NCI-H345 treated with DMSO at 0.1 percent for 48 hours (cell line): ENCODE measurements at regions not wholly inside any gene's neighbourhood (a gene's known extent, or its start where the extent isn't known, plus 50 kb on each side); places are given as distances from the start of the nearest gene placed in this dataset.
"Not testable (repeated sequence)": the region's sequence is repeated elsewhere in the genome, so short reads cannot be mapped to it uniquely, and the experiment has no call there.

Source experiments
- DNase-seq: peaks from one replicate; lab custom pipeline; 2025; ENCODE audit not compliant: unreplicated experiment; lab: John Stamatoyannopoulos, UW

DNA sequence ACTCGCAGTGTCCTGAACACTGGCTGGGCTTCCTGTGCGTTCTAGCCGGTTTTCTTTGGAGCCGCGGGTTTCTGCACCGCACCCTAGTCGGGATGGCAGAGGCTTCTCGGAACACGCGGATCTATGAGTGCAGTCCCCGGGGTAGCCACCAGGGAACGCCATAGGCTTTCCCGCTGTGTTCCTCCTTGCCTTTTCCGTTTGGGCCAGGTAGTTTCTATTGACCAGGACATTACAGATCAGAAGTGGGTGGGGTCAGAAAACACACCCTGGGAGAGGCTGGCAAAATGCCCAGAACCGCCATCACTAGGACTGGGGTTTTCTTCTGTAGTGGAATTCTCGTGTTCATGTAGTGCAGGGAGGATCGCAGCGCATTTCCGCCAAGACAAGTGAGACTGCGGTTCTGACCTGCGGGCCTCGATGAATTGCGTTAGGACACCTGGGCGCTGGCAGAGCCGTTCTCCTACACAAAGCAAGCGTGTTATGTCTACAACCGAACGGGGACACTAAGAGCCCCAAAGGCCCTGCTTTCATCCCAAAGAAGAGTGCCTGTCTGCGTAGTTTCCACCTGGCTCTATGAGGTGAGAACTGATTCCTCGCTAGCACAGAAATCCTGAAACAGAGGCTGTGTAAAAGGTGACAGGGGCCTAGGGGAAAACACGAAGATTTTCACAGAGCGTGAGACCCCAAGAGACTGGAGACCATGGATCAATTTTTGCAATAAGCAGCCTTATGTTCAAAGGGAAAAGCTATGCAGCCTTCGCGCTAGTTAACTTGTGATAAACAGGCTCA is 121.5 kb downstream of the PPIAL4G start:
- peak; percentile 31 for DNase-seq

DNA sequence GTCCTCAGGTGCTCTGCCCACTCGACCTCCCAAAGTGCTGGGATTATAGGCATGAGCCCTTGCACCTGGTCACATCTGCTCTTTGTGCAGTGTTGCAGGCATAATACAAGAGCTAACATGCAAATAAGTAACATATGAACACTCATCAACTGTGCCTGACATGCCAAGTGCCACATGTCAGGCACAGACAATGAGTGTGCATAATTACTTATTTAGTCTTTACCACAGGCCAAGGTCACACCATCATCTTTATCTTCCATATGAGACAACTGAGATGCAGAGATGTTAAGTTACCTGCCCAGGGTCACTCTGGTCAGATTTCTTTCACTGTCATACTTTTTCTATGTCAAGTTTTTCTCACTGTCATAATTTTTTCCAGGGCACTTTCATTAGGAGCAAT is 126.1 kb downstream of the PPIAL4G start:
- no peak for DNase-seq

DNA sequence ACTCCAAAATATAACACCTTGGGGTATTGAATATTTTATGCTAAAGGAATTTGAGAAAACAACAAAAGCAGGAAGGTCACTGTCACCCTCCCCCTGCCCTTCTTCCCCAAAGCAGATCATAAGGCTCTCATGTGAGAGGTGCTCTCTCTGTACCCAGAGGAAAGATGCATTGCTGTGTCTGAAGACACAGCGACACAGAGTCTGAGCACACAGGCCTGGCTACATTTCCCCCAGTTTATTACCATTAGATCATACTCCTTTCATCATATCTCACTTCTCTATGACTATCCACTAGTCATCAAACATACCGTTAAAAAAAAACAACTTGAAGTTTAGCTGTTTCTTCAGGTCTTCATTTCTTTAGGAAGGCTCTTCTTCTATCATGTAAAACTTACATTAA is 127.1 kb downstream of the PPIAL4G start:
- no peak for DNase-seq

DNA sequence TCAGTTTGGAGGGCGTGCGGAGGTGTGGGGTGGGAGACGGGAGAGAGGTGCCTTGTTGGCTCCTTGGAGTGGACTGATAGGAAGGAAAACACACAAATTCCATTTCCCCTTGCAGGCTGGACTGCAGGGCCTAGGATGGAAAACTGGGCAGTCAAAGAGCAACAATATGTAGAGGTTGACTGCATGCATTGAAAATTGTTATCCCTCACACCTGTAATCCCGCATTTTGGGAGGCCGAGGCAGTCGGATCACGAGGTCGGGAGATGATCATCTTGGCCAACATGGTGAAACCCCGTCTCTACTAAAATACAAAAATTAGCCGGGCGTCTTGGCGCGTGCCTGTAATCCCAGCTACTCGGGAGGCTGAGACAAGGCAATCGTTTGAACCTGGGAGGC is 128.2 kb downstream of the PPIAL4G start:
- DNase-seq = no peak

DNA sequence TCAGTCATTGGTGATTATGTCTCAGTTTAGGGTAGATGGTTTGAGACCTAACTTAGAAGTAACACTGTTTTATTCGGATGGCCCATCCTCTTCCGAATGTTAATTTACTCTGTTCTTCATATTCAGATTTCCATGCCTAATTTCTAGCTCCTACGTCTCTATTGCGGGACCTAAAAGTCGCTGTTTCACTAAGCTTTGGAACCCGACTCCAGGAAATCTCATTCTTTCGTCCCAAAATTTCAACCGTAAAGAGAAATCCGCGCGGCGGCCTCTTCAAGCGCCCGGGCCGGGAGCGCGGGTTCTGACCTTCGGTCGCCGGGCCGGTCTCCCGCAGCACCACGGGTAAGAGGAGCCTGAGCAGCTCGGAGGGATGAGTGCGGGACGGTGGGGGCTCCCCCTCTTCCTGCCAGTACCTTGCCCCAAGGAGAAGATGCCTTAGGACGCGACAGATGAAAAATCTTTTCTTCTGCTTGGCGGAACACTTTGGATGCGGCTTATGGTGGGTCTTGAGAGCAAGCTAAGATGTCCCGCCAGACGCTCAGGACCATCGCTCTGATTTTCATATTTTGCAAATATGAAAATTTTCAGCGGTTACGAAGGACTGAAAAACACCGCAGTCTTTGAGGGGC is 128.7 kb downstream of the PPIAL4G start:
- no peak for DNase-seq

DNA sequence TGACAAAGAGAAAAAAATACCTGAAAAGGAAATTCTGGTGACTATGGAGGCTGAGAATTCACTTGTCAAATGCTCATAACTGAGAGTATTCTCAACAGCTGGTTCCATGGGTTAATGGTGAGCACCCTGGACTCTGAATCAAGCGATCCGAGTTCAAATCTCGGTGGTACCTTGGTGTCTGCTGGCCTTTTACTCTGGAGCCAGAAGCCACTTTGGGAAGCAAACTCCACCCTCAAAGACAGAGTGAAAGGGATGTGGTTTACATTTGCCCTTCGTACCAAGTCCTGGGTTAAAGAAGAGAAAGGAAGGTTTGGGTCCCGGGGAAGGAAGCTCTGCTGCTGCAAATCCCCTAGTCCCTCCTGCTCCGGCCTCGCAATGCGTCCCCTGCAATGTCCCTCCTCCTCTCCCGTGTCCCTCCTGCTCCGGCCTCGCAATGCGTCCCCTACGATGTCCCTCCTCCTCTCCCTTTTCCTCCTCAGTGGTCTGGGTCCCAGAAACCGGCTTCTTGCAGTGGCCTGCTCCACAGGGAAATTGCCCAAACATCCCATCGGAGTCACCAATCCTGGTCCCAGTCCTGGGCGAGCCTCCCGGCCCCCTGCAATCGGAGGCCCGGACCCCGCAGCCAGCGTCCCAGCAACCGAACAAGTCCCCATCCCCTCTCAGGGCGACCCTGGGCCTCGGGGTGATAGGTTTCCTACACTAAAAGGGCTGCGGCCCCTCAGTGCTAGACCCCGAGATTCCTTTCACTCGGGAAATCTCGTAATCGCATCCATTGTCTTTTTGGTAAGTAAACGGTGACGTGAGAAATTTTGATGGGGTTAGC is 129.4 kb downstream of the PPIAL4G start:
- DNase-seq = no peak

DNA sequence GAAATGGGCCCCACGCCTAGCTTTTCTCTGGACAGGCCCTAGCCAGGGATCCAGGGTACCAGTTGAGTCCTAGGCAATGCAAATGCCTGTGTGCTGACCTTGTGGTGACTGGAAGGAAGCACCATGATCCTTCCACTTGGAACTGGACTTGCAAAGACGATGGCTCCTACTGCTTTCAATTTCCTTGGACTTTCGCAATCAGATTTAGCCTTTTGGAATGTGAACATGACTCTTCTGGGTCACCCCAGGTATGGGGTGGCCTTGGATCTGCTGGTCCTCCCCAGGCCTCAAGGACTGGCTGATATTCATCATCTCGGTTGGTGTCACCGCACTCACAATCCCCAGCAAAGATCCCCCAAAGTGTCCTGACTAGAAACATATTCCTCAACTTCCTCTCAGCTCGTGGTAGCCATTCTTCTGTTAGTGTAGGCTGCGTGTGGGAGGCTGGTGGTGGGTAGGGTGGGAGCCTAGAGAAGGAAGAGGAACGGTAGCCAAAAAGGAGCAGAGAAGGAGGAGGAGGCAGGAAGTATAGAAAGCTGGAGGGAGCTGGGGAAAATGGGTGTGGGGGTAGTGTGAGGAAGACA is 130.5 kb downstream of the PPIAL4G start:
- no peak for DNase-seq

DNA sequence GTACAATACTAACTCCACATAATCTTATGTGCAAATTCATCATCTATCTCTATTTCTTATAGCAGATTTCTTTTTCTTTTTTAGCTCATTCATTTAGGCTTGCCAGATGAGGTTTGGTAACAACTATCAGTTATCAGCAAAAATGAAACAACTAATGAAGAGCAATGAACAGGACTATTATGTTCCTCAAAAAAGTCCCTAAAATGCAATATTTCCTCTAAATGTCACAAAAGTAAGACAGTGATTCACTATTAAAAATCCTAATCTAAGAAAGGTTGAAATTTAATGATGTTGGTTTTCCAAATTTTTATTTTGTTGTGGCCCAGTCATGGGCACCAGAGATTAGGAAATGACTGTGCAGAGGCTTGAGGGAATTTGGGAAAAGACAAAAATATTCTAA is 135.3 kb downstream of the PPIAL4G start:
- DNase-seq = no peak

DNA sequence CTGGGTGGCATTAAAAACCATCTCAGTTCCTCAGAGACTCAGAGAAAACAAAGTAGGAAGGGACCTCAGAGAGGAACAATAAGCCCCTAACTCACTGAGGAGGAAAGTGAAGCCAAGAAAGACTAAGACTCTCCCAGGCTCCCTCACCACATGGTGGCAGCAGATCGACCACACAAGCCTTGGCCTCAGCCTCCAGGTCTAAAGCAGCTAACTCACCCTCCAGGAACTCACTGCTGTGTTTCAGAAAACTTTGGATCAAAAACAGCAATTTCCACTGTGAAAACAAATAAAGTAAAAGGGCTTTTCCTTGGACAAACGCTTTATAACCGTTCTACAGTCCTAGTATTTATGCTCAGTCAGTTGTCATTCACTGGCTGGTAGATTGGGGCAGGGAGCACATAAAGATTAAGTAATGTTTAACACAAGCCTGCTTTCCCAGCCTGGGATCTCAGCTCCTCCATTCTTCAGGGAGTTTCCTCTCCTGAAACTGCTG is 137.4 kb downstream of the PPIAL4G start:
- not testable (repeated sequence) for DNase-seq

DNA sequence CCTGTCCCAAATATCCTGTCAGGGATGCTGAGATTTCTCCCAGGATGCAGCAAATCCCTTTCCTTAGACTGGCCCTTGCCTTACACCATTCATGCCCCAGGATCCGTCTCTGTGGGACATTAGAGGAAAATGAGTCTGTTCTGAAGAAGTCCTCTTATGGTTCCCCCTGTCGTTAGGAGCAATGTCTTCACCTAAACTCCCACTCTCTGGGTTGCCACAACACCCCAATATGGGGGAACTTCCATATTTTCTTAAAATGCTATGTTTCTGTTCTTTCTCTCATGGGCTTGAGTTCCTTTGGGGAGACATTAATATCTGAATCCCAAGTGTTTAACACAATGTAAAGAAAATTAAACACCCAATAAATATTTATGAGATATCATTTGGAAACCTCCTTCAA is 138.5 kb downstream of the PPIAL4G start:
- not testable (repeated sequence) for DNase-seq

DNA sequence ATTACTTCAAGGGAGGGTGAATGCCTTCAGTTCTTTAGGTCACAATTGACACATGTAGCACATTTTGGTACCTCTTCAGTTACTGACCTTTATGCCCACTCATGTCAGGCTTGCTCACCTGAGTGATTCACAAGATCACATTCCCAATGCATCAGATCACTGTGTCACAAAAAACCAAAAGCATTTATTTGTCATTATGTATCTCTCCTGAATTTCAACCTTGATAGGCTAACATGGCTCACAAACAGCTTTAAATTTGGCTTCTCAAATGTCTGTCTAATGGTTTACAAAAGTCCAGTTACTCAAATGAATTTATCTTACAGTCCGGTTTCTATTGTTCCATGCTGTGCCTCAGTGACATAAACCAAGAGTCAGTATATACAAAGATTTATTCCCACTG is 141.4 kb downstream of the PPIAL4G start:
- not testable (repeated sequence) for DNase-seq

DNA sequence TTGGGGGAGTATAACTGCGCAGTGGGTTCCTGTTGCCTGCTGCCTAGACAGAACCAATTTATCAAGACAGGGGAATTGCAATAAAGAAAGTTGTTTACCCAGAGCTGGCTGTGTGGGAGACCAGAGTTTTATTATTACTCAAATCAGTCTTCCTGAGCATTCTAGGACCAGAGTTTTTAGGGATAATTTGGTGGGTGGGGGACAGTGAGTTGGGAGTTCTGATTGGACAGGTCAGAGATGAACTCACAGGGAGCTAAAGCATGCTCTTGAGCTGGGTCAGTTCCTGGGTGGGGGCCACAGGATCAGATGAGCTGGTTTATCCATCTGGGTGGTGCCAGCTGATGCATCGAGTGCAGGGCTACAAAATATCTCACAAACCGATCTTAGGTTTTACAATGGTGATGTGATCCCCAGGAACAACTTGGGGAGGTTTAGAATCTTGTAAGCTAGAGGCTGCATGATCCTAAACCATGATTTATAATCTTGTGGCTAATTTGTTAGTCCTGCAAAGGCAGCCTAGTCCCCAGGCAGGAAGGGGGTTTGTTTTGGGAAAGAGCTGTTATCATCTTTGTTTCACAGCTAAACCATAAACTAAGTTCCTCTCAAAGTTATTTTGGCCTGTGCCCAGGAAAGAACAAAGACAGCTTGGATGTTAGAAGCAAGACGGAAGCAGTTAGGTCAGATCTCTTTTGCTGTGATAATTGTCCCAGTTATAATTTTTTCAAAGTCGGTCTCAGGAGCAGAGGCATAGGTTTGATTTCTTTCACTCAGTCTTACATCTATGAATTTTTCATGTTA is 146.8 kb downstream of the PPIAL4G start:
- DNase-seq = not testable (repeated sequence)

DNA sequence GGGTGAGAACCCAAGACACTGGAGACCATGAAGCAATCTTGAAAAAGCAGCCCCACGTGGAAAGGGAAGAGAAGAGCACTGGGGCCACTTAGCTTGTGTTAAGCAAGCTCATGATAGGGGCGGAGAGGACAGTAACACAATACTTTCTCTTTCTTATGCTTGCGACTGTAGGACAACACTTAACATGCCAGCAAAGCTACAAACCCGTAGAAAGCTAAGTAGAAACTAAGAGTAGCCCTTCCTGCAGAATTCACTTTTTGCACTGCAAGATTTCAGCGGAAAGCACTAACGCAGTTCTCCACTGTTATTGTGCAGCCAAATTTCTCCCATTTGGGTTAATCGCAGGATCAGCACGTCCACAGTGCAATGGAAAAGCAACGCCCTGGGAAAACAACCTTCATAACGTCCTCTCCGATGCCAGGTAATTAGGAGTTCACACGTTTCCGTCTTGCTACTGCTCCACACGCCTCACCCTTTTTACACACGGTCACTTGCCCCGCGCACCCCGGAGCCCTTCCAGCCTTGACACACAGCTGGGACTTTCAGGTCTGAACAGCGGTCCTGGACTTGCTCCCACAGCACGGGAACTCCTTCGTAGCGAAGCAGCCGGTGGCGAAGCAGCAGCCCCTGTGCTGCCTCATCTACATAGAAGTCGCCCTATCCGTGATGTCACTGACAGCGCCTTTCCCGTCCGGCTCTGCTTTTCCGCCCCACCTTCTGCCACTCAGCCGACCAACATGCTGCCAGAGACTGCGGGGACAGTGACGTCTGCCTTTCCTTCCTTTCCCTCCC is 148.6 kb downstream of the PPIAL4G start:
- DNase-seq = peak; percentile 96

DNA sequence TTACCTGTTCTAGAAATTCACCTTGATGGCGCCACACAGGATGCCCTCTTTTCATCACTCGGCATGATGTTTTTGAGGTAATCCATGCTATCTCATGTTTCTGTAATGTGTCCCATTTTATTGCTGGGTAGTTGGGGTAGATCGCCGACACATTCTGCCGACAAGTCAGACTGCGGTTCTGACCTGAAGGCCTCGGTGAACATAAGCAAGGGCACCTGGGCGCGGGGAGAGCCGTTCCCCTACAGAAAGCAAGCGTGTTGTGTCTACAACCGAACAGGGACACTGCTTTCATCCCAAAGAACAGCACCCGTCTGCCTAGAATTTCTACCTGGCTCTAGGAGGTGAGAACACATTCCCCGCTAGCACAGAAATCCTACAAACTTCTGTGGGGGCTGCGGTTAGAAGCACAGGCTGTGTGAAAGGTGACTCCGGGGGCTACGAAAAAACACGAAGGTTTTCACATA is 149.2 kb downstream of the PPIAL4G start:
- no peak for DNase-seq

DNA sequence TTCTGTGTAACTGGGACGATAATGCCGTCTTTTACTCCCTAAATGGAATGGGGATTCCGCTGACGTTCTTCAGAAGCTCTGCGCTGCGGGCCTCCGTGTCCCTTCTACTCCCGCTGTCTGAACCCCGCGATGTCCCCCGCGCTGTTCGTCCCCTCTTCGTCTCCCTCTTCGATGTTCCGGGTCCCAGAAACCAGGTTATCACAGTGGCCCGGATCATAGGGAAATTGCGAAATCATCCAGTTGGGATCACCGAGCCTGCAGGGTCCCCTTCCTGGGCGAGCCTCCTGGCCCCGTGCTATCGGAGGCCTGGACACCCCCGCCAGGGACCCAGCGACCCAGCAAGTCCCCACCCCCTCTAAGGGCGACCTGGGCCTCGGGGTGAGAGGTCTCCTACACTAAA is 154.2 kb downstream of the PPIAL4G start:
- no peak for DNase-seq

DNA sequence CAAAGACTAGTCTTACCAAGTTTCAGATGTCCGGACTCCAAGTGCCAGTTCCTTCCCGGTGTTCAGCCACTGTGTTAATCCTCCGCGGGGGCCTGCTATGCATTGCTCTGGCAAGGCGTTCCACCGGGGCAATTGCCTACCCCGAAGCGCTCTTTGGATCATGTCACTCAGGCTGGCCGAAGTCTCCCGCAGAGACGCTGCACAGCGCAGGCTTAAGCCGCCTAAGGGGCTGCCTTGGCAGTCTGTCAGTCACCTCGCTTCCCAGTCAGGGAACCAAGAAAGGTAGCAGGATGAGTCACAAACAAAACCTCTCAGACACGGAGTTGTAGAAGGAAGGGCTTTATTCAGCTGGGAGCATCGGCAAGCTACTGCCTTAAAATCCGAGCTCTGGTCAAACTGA is 158.1 kb downstream of the PPIAL4G start:
- DNase-seq = not testable (repeated sequence)

DNA sequence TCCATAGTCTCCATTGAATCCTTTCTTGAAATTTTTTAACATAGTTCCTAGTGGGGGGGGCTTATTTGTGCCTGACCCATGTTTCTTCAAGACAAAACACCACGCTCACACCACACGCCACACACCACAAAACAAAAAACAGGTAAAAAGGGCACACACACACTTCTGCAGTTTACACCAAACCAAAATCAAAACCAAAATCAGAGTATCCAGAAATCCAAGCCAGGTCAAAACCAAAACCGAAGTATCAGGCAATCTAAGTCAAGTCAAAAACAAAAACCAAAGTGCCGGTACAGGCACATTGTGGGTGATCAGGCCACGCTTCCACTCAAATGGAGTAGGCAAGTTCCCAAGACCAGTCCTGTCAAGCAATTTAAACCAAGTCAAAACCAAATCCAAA is 158.6 kb downstream of the PPIAL4G start:
- not testable (repeated sequence) for DNase-seq

DNA sequence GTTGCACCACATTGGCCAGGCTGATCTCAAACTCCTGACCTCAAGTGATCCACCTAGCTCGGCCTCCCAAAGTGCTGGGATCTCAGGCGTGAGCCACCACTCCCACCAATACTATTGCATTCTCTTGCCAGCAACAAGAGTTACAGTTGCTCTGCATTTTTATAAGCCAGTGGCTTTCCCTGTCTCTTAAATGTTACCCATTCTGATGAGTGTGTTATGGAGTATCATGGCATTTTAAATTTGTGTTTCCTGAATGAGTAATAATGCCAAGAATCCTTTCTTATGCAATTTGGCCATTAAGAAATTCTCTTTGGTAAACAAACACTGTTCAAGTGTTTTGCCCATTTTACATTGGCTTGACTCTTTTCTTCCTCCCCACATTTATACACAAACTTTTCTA is 163.0 kb downstream of the PPIAL4G start:
- DNase-seq = not testable (repeated sequence)

DNA sequence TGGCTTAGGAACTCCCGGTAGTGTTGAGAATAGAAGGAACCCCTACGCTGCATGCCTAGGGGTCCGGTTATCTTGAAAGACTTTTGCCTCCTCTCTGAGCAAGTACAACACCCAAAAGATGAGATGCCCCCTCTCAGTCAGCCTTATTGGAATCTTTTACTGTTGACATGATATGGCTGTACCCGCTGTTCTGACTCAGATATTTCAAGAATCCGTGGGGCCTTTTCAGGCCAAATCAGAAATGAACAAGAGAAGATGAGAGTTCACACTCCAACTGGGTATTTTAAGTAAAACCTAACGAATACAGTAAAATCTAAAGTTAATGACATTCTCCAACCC is 164.2 kb downstream of the PPIAL4G start:
- DNase-seq = no peak
